Left lung (tissue), 4 donors: ENCODE measurements at regions not wholly inside any gene's neighbourhood (a gene's known extent, or its start where the extent isn't known, plus 50 kb on each side); places are given as distances from the start of the nearest gene placed in this dataset.
A peak's percentile ranks its signal among the peaks of the same experiment; 100 is the strongest.
"Not testable (repeated sequence)": the region's sequence is repeated elsewhere in the genome, so short reads cannot be mapped to it uniquely, and the experiment has no call there.

Source experiments
- ATAC-seq: fragments of 200-7000 bp; cut with Tn5 transposase; one replicate; pipeline ENCODE4 v1.9.1; 2020; ENCODE audit warnings: moderate library complexity
- DNase-seq, 4 donors: peaks; one replicate each; pipeline ENCODE4 v3.0.0-alpha.2; 2013 to 2020
- H3K27ac ChIP-seq, 2 donors: fragments of 200-600 bp; sonication (generic) in 1 of 2; one replicate each; pipeline versions ENCODE4 v1.5.0 to v1.8.0; 2020 to 2021
- H3K27me3 ChIP-seq, 2 donors: fragments of 200-600 bp; sonication (generic) in 1 of 2; one replicate each; pipeline versions ENCODE4 v1.5.0 to v1.8.0; 2020 to 2021
- H3K36me3 ChIP-seq, 2 donors: fragments of 200-600 bp; sonication (generic) in 1 of 2; one replicate each; pipeline versions ENCODE4 v1.5.0 to v1.8.0; 2020 to 2021
- H3K4me1 ChIP-seq, 2 donors: fragments of 200-600 bp; one replicate each; pipeline ENCODE4 v1.8.0; 2021
- H3K4me3 ChIP-seq, 2 donors: fragments of 200-600 bp; sonication (generic) in 1 of 2; one replicate each; pipeline versions ENCODE4 v1.5.0 to v1.8.0; 2020 to 2021; ENCODE audit warnings: mild to moderate bottlenecking in 1 of 2
- H3K9me3 ChIP-seq, 2 donors: fragments of 200-600 bp; sonication (generic) in 1 of 2; one replicate each; pipeline versions ENCODE4 v1.5.0 to v1.8.0; 2020 to 2021
- intact Hi-C, 2 donors: fragments of 100-400 bp; cut with DNase I; formaldehyde crosslinking; loops; one replicate each; pipeline versions ENCODE4 v1.11.2 to v1.14.2; 2022
- TF ChIP-seq, protein P1 (sequence below), 2 donors: fragments of 200-600 bp; sonication (generic) in 1 of 2; IDR thresholded peaks; one replicate each; pipeline versions ENCODE4 v1.5.0 to v1.8.0; 2021; ENCODE audit warnings: antibody characterized with exemption in 2 of 2
- donor health status: DM: no; HTN: yes; CAD: no.
- donor health status: DM: no; HTN: no; CAD: no.

- no peak for DNase-seq
- TF ChIP-seq, protein P1, sequence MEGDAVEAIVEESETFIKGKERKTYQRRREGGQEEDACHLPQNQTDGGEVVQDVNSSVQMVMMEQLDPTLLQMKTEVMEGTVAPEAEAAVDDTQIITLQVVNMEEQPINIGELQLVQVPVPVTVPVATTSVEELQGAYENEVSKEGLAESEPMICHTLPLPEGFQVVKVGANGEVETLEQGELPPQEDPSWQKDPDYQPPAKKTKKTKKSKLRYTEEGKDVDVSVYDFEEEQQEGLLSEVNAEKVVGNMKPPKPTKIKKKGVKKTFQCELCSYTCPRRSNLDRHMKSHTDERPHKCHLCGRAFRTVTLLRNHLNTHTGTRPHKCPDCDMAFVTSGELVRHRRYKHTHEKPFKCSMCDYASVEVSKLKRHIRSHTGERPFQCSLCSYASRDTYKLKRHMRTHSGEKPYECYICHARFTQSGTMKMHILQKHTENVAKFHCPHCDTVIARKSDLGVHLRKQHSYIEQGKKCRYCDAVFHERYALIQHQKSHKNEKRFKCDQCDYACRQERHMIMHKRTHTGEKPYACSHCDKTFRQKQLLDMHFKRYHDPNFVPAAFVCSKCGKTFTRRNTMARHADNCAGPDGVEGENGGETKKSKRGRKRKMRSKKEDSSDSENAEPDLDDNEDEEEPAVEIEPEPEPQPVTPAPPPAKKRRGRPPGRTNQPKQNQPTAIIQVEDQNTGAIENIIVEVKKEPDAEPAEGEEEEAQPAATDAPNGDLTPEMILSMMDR (IDR thresholded peaks at IDR 0.05): no peak
- Histone ChIP-seq H3K9me3 (peaks cover 0 to 2% of the 10 kb centered on the region in 2 donors), H3K4me1 (no peaks in the 10 kb centered on the region), H3K27me3 (no peaks in the 10 kb centered on the region), H3K36me3 (no peaks in the 10 kb centered on the region), H3K27ac (no peak overlapping the region), H3K4me3 (no peak overlapping the region)
- intact Hi-C loops: loop anchor here in 1 of 2 donors (10.0 kb wide), 1 partner anchor 63 kb away; no protein-coding TSS in a partner anchor
- no peak for ATAC-seq
These were observed 355.0 kb downstream of the DSC3 start for GRCh38 chr18:30687501-30687900.

DNA sequence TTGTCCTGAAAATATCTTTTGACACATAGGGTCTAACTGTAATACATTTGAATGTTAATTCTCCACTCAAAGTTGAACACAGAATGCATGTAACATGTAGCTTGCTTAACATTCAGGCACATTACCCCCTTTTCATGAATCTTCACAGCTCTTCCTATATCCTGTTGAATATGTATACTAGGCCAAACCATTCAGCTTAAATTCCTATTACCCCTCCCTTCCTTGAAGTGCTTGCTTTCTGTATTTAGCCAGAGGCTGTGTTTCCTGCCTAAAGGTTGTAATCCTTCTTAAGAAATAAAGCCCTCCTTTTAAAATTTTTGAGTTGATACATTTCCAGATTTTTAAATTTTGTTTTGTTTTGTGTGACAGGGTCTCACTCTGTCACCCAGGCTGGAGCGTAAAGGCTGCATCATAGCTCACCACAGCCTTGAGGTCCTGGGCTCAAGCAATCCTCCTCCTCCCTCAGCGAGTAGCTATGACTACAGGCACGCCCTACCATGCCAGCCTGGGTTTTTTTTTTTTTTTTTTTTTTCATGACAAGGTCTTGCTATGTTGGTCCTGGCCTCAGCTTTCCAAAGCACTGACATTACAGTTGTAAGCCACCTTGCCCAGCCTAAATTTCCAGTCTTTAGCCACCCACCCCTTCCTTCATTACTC, 357.6 kb downstream of the DSC3 start:
- Histone ChIP-seq H3K4me3 (no peak overlapping the region), H3K27ac (no peak overlapping the region), H3K27me3 (no peaks in the 10 kb centered on the region), H3K36me3 (no peaks in the 10 kb centered on the region), H3K4me1 (no peaks in the 10 kb centered on the region), H3K9me3 (peaks cover 0 to 2% of the 10 kb centered on the region in 2 donors)
- peak; percentile 85 for ATAC-seq
- intact Hi-C loops: loop anchor here in 1 of 2 donors (10.0 kb wide), 1 partner anchor 60 kb away; no protein-coding TSS in a partner anchor
- TF ChIP-seq, protein P1 (IDR thresholded peaks at IDR 0.05): no peak
- DNase-seq: no peak

DNA sequence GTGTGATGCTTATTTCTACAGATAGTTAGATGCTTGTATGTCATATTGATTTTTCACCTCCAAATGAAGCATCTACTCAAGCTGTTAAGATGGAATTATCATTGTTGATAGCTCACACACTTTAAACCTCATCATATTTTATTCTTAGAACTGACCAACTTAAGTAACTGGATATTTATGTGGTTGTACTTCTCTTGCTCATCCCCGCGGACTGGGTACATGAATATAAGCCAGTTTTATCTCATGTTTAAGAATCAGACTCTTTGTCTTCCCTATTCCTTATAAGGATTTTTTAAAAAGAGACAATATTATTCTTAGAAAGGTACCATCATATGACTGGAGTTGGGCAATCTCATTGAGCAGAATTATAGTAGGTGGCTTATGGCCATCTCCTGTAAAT, 358.7 kb downstream of the DSC3 start:
- DNase-seq (no peak), ATAC-seq (no peak)
- TF ChIP-seq, protein P1 (IDR thresholded peaks at IDR 0.05): no peak
- no peaks in the 10 kb centered on the region for H3K9me3 ChIP-seq
- no peaks in the 10 kb centered on the region for H3K4me1 ChIP-seq
- no peaks in the 10 kb centered on the region for H3K36me3 ChIP-seq
- H3K27me3 ChIP-seq: no peaks in the 10 kb centered on the region
- intact Hi-C loops: loop anchor here in 1 of 2 donors (10.0 kb wide), 1 partner anchor 59 kb away; no protein-coding TSS in a partner anchor
- H3K27ac ChIP-seq: no peak overlapping the region
- no peak overlapping the region for H3K4me3 ChIP-seq

GRCh38 chr18:30682672-30683071, 359.9 kb downstream of the DSC3 start:
- H3K4me1 ChIP-seq: no peaks in the 10 kb centered on the region
- ATAC-seq (peak; percentile 46), DNase-seq (peak in 2 of 4 donors; percentile 20 to 42)
- TF ChIP-seq, protein P1 (IDR thresholded peaks at IDR 0.05): no peak
- no peak overlapping the region for H3K4me3 ChIP-seq
- no peaks in the 10 kb centered on the region for H3K27me3 ChIP-seq
- no peaks in the 10 kb centered on the region for H3K36me3 ChIP-seq
- H3K27ac ChIP-seq: no peak overlapping the region
- H3K9me3 ChIP-seq: no peaks in the 10 kb centered on the region
- intact Hi-C loops: loop anchor here in 1 of 2 donors (10.0 kb wide), 1 partner anchor 58 kb away; no protein-coding TSS in a partner anchor

DNA sequence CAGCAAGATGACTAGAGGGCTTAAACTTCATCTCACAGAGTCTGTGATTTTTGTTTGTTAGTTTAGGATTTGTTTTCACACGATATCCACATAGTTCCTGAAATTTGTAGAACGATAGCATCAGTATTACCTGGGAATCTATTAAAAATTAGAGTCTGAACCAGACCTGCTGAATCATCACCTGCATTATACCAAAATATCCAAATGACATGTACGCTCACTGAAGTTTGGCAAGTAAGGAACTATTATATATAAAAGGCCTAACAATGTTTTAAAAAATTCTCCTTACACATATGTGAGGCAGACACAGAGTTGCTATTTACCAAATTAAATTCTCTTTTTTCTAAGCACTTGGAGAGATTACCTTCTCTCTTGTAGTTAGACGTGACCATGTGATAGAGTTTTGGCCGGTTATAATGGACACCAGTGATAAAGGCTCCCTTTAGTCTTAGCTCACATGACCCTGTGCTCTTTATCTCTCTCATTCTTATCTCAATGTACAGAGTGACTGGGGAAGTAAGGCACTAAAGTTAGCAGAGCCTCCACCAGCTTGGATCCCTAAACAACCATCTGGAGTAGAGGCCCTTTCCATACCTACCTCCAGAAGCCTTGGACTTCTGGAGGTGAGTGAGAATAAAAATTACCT, 363.1 kb downstream of the DSC3 start:
- DNase-seq: no peak
- TF ChIP-seq, protein P1 (IDR thresholded peaks at IDR 0.05): no peak
- Histone ChIP-seq H3K4me1 (no peaks in the 10 kb centered on the region), H3K27ac (no peak overlapping the region), H3K4me3 (no peak overlapping the region), H3K27me3 (no peaks in the 10 kb centered on the region), H3K9me3 (no peaks in the 10 kb centered on the region), H3K36me3 (no peaks in the 10 kb centered on the region)
- ATAC-seq: no peak
- intact Hi-C loops: no loop called here

GRCh38 chr18:30677813-30678212, 364.7 kb downstream of the DSC3 start:
- H3K9me3 ChIP-seq, DNase-seq, H3K27me3 ChIP-seq, intact Hi-C loops, H3K27ac ChIP-seq, H3K36me3 ChIP-seq, H3K4me3 ChIP-seq, ATAC-seq, H3K4me1 ChIP-seq: not testable (repeated sequence)
